ENCODE measurements at regions not wholly inside any gene's neighbourhood (a gene's known extent, or its start where the extent isn't known, plus 50 kb on each side); places are given as distances from the start of the nearest gene placed in this dataset.

- Histone ChIP-seq H3K9me3 (ENCODE audit: severe bottlenecking) (no peaks in the 10 kb centered on the region), H3K36me3 (no peaks in the 10 kb centered on the region), H3K4me3 (ENCODE audit: low read depth, low read length) (no peak overlapping the region), H3K27ac (no peak overlapping the region), H3K27me3 (ENCODE audit: insufficient read depth, low read depth, severe bottlenecking) (no peaks in the 10 kb centered on the region)
- DNase-seq = no peak
- TF ChIP-seq CTCF (IDR thresholded peaks at IDR 0.05; ENCODE audit: low read depth, low read length) = no peak
Observed at GRCh38 chr12:131635491-131636122, 75.3 kb upstream of the SFSWAP start.

- Histone ChIP-seq H3K27me3 (ENCODE audit: insufficient read depth, low read depth, severe bottlenecking) (no peaks in the 10 kb centered on the region), H3K9me3 (ENCODE audit: severe bottlenecking) (no peaks in the 10 kb centered on the region), H3K27ac (no peak overlapping the region), H3K4me3 (ENCODE audit: low read depth, low read length) (no peak overlapping the region), H3K36me3 (no peaks in the 10 kb centered on the region)
- TF ChIP-seq CTCF (IDR thresholded peaks at IDR 0.05; ENCODE audit: low read depth, low read length) = no peak
- DNase-seq = no peak
Observed at GRCh38 chr12:131636266-131636665, 74.6 kb upstream of the SFSWAP start.

- H3K4me3 ChIP-seq (ENCODE audit: low read depth, low read length) = no peak overlapping the region
Observed at GRCh38 chr12:131636940-131637750, 73.7 kb upstream of the SFSWAP start.

GRCh38 chr12:131637986-131638385 lies 72.9 kb upstream of the SFSWAP start:
- DNase-seq = no peak
- no peaks in the 10 kb centered on the region for H3K27me3 ChIP-seq (ENCODE audit: insufficient read depth, low read depth, severe bottlenecking)
- no peak overlapping the region for H3K27ac ChIP-seq
- H3K4me3 ChIP-seq (ENCODE audit: low read depth, low read length) = no peak overlapping the region
- no peak for TF ChIP-seq CTCF (IDR thresholded peaks at IDR 0.05; ENCODE audit: low read depth, low read length)
- H3K36me3 ChIP-seq = no peaks in the 10 kb centered on the region
- no peaks in the 10 kb centered on the region for H3K9me3 ChIP-seq (ENCODE audit: severe bottlenecking)

More at GRCh38 chr12:131636940-131637750, 73.7 kb upstream of the SFSWAP start:
- DNase-seq = no peak
- H3K36me3 ChIP-seq = no peaks in the 10 kb centered on the region
- no peak overlapping the region for H3K27ac ChIP-seq
- H3K9me3 ChIP-seq (ENCODE audit: severe bottlenecking) = no peaks in the 10 kb centered on the region
- H3K27me3 ChIP-seq (ENCODE audit: insufficient read depth, low read depth, severe bottlenecking) = no peaks in the 10 kb centered on the region
- TF ChIP-seq CTCF (IDR thresholded peaks at IDR 0.05; ENCODE audit: low read depth, low read length) = no peak

GRCh38 chr12:131639270-131639940 lies 71.5 kb upstream of the SFSWAP start:
- no peaks in the 10 kb centered on the region for H3K27me3 ChIP-seq (ENCODE audit: insufficient read depth, low read depth, severe bottlenecking)
- H3K9me3 ChIP-seq (ENCODE audit: severe bottlenecking) = no peaks in the 10 kb centered on the region
- H3K4me3 ChIP-seq (ENCODE audit: low read depth, low read length) = no peak overlapping the region
- no peak for DNase-seq
- TF ChIP-seq CTCF (IDR thresholded peaks at IDR 0.05; ENCODE audit: low read depth, low read length) = no peak
- H3K27ac ChIP-seq = no peak overlapping the region
- no peaks in the 10 kb centered on the region for H3K36me3 ChIP-seq
